ENCODE measurements at regions not wholly inside any gene's neighbourhood (a gene's known extent, or its start where the extent isn't known, plus 50 kb on each side); places are given as distances from the start of the nearest gene placed in this dataset.
"Not testable (repeated sequence)": the region's sequence is repeated elsewhere in the genome, so short reads cannot be mapped to it uniquely, and the experiment has no call there.

DNA sequence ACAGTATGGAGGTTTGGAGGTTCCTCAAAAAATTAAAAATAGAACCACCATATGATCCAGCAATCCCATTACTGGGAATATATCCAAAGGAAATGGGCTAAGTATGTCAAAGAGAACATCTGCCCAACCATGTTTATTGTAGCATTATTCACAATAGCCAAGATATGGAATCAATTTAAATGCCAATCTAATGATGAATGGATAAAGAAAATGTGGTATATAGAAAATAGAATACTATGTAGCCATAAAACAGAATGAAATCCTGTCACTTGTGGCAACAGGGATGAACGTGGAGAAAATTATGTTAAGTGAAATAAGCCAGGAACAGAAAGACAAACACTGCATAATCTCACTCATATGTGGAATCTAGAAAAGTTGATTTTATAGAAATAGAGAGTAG is 201.7 kb upstream of the AJAP1 start:
- DNase-seq, result no peak

DNA sequence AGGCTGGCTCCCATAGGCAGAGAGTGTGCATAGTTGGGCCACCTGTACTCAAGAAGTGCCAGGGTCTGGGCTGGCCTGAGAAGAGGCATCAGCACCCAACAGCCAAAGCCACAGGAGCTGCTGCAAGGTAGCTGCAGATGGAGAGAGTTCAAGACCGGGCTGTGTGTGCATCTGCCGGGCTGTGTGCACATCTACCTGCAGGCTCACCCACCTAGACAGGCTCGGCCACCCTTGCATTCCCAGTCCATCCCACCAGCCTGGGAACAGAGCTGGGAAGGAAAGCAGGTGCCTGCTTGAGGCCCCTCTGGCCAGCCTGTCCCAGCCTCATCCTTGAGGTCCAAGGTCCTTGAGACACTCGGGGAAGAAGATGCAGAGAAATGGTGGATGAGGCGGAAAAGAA is 194.4 kb upstream of the AJAP1 start:
- DNase-seq, result no peak

DNA sequence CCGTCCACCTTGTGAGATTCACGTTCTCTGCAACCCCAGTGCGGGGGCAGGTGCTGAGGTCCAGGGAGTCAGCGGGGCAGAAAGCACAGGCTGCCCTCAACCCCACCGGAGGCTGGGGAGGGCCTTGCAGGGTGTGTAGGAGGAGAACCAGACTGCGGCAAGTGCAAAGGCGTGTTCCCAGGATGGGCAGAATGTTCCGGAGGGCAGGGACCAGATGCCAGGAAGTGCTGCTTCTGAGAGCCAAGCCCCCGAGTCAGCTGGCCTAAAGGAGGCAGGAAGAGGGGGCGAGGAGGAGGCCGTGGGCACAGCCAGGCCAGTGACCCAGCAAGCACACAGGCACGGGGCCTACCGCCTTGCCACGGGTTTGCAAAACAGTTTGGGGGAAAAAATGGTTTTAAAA is 193.8 kb upstream of the AJAP1 start:
- DNase-seq, result no peak

DNA sequence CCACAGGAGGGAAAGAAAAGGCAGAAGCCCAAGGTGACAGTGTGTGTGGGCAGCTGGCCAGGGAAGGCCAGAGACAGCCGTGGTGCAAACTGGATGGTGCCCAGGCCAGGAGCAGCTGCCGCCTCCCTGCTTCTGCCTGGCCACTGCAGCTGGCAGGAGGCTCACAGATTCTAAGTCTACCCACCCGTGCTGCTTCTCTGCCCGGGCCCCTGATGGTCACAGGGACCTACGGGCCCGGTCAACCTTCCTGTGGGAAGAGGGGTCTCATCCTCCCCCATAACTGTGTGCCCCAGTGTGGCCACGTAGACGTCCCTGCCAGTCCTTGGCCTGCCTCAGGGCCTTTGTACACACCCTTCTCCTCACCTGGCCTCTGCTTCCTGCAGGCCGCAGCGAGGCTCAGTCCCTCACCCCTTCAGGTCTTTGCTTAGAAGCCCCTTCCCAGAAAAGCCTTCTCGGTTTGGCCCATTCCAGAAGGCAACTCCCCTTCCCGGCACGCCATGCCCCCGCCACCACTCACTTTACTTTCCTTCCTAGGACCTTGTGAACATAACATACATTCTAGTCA is 192.6 kb upstream of the AJAP1 start:
- DNase-seq, result no peak

DNA sequence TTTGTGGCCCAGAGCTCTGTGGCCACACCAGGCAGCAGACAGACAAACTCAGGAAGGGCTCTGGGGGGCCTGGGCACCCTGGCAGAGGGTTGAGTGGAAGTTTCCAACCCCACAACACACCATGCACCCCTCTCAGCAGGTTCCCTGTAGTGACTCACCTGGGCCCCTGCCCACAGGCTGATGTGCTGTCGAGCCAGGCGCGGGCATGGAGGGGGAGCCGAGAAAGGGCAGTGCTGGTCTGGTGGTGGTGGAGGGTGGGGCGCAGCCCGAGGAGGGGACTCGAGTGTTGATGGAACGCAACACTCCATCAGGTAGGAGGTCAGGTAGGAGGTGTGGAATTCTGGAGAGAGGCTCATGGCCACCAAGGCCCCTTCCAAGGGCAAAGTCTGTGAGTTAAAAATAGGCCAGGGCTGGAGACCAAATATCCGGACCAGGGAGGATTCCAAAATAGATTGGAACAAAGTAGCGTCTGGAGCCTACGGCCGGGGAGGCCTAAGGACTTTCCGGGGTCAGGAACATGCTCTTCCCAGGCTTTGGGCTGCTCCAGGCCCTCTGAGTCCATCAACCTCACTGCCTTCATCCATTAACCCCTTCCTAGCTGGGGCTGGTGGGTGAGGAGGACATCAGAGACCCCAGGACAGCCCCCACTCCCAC is 191.5 kb upstream of the AJAP1 start:
- no peak for DNase-seq

DNA sequence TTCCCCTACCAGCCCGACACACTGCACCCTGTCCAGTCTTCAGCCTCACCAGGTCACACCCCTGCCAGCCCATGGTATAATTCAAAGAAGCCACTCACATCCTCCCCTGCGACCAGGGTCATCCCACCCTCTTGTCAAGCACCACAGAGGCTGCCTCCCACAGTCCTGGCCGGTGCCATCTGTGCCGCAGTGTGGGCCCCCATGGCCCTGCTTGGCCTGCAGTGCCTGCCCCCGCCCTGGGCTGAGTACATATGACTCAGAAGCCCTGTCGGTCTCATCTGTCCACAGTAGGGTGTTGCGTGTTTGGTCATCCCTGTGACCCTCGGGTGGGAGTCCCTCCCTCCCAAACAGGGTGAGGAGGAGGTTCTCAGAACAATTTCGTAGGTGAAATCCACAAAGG is 190.8 kb upstream of the AJAP1 start:
- no peak for DNase-seq

DNA sequence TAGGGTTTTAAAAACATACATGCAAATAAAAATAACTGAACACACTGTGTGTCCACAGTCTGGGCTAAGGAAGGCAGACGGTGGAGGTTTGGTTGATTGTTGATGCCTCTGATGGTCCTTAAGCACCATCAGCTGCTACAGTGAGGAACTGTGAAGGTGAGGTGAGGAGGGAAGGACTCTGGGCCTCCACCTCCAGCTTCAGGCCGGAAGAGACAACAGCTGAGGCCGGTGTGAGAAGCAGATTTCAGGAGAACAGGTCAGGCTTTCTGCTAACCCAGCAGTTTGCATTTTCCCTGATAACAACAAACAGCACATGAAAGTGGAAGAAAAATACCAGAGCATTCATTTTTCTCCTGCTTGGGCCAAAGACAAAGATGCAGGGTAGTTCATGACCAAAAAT is 189.9 kb upstream of the AJAP1 start:
- no peak for DNase-seq

DNA sequence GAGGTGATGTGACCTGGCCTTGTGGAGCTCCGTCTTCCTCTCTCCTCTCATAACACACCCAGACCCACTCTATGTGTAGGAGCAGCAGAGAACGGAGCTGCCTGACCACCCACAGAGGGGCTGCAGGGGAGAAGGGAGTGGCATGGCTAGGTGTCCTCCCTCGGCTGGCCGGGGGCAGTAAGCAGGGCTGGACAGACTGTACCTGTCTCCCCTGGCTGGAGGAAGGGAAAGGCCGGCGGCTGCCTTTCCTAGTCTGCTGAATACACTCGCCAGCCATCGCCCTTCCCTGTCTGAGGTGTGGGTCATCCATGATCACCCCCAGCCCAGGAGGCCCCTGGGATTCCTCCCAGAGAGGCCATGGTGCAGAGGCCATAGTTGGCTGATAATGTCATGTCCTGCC is 187.2 kb upstream of the AJAP1 start:
- no peak for DNase-seq

DNA sequence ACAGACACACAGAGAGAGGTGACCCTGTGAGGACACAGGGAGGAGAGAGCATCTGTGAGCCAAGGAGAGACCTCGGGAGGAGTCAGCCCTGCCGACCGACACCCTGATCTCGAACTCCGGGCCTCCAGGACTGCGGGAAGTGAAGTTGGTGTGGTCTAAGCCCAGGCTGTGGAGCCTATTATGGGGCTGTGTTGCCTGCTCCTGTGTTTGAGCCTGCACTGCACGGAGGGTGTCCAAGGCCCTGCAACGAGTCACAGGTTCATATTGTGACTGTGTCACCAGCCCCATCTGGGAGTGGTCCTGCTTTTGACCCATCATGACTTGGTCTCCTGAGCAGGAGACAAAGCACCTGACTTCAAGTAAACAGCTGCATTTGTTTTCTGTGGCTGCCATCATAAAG is 186.0 kb upstream of the AJAP1 start:
- DNase-seq, result no peak

DNA sequence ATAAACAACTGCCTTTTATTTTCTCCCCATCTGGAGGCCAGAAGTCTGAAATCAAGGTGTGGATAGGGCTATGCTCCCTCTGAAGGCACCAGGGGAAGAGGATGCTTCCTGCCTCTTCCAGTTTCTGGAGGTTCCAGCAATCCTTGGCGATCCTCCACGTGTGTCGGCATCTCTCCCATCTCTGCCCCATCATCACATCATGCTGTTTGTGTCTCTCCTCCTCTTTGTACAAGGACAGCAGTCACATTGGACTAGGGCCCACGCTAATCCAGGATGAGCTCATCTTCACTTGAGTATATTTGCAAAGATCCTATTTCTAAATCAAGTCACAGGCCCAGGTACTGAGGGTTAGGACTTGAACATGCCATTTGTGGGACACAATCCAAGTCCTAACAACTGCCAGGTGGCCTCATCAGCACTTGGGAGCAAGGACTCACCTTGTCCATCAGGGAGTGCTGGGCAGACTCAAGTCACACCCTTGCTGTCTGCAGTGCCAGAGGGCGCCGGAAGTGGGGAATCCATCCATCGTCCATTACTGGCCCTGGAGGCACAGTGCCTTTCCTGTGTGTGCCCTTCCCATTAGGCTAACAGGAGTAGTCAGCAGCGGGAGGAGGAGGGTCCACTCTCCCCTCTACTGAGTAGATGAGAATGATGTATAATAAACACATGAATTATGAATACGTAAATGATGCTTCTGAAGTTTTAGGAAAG is 185.4 kb upstream of the AJAP1 start:
- DNase-seq, result no peak

DNA sequence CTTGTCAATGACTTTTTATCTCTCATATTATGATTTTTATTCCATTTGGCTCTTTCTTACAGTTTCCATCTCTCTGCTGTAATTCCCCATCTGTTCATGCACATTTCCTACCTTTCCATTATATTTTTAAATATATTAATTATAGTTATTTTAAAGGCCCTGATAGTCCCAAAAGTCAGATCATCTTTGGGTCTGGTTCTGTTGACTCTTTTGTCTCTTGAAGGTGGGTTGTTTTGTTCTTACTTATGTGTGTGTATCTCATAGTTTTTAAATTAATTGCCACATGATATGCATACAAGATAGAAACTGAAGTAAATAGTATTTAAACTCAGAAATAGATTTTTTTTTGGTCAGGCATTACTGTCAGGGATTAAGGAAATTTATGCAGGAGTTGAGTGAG is 178.0 kb upstream of the AJAP1 start:
- DNase-seq, result no peak

DNA sequence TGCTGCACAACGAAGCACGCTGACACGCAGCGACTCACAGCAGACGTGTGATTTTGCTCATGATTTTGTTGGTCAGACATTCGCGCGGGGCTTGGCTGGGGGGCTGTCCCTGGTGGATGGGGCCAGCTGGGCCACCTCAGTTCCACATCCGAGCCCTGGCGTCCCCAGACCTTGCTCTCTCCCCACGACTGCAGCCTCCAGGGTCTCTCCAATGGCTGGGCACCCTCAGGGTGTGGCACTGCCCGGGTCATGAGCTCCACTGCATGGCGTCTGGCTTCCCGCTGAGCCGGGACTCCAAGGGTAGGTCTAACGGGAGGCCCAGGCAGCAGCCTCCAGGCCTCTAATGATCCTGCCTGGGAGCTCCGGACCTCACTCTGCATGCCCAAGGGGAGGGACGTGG is 173.0 kb upstream of the AJAP1 start:
- DNase-seq, result no peak

DNA sequence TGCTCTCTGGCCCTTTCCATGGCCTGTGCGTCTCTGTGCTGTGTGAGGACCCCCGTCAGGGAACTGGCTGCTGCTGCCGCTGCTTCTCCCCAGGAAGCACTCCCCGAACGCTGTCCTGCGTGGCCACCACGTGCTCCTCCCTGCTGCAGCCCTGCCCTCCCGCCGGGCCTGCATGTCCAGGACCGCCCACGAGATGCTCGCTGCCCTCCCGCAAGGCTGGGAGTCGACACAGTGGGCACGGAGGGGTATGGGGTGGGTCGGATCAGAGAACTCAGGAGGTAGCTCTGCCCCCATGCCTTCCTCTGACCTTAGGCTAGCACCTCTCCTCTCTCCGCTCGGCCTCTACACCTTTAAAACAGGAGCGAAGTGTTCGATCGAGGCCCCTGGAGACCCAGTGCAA is 171.9 kb upstream of the AJAP1 start:
- DNase-seq, result no peak

DNA sequence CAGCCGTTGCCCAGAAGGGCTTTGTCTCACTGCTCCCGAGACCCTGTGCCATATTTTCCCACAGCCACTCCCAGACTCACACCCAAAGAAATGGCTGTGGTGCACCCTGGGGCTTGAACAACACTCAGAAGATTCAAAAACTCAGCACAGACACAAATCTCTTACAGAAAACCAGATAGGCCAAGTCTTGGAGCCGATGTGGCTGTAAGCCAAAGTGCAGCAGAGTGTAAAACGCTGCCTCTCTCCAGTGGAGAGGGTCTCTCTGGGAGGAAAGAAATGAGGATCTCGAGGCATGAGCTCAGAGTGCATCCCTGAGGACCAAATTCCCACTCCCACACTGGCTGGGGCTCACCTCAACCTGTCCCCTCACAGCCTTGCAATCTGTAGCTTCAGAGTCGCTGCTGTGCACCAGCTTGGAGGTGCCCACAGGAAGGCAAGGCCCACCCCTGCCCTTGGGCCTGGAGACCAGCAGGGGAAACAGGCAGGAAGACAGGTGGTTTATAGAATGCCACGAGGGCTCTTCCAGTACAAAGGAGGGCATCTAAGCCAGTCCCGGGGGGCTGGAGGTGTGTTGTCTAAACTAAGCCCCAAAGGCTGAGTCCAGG is 171.3 kb upstream of the AJAP1 start:
- no peak for DNase-seq

DNA sequence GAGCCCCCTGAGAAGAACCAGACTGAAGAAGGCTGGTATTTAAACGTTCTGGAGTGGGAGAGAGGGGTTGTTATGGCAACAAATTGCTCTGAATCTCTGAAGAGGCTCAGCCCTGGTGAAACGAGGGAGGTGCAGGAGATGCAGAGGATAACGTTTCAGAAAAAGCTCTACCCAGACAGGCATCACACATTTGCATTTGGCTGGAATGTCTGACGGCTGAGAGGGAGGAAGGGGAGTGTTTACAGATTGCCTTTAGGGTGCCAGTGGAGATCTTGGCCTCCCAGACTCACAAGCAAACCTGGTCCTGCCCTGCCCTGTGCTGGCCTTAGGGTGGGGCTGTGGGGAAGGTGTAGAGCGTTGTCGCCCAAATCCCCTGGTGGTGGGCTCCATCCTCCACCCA is 169.0 kb upstream of the AJAP1 start:
- no peak for DNase-seq

DNA sequence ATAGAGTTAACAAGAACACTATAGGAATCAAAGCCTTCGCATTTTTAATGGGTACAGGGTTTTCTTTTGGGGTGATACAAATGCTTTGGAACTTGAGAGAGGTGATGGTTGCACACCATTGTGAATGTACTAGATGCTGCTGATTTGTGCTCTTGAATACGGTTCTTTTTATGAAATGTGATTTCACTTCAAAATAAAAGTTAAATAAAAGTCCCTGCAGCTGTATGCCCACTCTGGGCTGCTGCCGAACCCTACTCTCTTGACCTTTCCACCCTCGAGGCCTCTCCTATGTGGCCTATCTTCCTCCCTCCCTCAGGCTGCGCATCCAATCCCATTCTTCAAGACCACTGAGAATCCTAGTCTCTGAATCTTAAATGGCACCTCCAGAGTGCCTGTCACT is 168.5 kb upstream of the AJAP1 start:
- DNase-seq, result no peak

DNA sequence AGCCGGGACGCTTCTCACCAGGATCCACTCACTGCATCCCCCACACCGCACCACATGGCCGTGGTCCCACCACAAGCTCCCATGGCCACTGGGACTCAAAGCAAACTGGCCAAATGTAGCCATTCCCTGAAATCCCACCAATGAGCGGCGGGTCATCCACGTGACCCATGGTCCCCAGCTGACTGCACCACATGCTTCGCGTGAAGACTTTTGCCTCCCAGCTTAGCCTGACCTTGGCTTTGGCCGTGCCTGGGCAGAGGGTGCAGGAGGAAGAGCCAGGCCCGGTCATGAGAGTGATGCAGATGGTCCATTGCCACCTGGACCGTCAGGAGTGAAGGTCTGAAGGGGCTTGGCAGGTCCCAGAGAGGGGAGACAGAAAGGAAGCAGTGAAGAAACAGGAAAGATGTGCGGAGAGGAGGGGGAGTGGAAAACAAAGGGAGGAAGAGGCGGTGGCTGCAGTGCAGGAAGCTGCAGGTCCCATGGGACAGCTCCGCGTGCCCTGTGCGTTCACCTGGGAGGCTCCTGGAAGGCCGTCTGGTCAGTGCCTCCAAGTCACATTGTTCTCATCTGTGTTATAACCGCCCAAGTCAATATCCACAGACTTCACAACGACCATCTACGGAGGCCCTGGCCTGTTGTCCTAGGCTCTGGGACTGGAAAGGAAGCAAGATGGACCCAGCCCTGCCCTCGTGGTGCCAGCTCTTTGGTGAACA is 167.8 kb upstream of the AJAP1 start:
- DNase-seq, result no peak

DNA sequence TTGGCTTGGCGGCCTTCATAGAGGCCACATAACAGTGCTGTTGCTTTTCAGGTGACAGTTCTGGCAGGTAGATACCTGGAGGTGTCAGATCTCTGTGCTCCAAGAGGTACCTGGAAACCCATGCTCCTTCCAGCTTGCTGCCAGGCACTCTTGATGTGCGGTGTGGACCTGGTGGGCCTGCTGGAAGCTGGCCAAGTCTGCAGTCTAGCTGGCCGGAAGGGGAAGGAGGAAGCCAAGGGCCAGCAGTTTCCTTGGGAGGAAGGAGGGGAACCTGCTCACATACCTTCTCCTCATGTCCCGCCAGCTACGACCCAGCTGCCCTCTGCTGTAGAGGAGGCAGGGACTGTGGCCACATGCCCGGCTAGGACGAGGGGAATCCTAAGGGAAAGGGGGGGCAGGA is 166.4 kb upstream of the AJAP1 start:
- no peak for DNase-seq

DNA sequence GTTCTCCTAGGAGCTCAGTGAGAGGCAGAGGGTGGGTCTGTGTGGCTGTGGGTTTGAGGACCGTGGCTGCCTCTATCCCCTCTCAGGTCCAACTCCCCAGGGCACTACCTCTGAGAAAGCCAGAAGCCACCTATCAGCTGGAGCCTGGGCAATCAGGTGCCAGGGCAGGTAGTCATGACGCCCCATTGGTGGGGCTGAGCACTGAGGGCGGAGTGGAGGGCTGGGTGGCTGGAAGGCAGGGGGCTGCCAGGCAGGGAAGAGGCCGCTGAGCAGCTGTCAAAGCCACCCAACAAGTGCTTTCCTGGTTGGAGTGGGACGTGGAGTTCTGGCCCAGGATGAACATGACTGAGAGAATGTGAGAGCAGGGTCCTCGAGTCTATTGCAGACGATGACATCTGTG is 164.9 kb upstream of the AJAP1 start:
- DNase-seq, result no peak

DNA sequence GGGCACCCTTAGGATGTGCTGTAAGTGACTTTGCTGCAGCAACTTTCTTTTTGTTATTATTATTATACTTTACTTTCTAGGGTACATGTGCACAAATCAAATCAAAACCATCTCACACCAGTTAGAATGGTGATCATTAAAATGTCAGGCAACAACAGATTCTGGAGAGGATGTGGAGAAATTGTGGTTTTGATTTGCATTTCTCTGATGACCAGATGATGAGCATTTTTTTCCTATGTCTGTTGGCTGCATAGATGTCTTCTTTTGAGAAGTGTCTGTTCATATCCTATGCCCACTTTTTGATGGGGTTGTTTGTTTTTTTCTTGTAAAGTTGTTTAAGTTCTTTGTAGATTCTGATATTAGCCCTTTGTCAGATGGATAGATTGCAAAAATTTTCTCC is 164.4 kb upstream of the AJAP1 start:
- not testable (repeated sequence) for DNase-seq

DNA sequence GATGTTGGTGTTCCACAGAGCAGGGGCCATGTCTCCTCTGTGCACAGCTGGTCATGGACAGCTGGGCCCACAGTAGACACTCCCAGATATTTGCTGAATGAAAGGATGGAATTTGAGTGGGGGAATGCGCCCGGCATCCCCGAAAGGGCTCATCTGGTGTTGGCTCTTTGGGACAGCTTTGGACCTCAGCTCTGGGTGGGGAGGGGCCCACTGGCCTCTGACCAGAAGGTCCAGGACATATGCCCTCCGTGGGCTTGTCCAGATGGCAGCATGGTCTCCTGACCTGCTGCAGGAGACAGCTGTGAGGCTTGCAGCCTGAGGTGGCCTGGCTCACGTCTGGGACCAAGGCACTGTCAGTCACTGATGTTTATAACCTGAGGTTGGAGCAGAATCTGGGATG is 160.4 kb upstream of the AJAP1 start:
- no peak for DNase-seq

DNA sequence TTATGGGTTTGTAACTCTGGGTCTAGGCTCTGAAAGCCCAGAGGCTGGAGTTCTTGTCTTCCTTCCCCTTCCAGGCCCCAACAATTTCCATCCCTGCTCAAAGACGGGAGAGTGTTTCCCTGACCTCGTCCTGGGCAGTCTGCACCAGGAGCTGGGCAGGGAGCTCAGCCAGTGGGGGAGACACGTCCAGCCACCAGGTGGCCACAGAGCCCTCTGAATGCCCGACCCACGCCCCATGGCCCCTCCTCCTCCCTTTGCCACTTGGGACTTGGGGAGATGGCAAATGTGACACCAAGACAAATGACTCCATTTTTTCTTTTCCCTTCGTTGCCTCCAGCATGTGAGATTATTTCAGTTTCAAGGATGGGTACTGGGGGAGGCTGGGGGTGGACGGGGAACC is 159.9 kb upstream of the AJAP1 start:
- DNase-seq, result no peak

DNA sequence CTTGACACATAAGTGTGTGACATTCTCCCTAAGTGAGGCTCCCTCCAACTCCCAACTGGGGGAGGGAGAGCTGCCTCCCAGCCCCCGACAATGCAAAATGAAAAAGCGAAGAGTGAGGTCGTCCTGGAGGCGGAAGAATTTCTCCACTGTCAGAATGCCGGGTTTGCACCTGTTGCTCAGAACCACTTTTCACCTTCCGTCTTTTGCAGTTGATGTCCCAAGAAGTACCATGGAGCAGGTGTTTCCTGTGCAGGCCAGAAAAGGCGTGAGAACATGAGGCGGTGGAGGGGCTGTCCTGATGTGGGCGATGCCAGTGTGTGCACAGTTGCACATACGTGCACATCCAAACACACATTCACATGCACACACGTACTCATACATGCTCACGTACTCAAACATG is 158.6 kb upstream of the AJAP1 start:
- no peak for DNase-seq

DNA sequence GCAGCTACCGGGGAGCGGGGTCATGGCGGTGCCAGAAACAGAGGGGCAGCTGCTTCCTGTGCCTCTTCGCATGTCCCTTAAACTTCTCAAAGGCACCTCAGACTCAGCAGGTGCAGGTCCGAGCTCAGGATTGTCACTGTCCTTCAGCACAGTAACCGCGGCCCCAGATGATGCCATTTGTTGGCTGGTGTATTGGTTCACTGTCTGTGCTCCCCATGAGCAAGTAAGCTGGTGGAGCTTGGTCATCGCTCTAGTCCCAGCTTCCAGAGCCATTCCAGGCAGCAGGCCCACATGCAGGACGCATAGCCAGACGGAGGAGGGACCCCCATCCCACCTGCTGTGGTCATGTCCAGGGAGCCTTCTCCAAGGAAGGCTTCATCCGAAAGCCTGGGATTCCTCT is 154.0 kb upstream of the AJAP1 start:
- no peak for DNase-seq

Measured in midbrain (tissue), 1 donor.